HEK293T (cell line): ENCODE measurements at regions not wholly inside any gene's neighbourhood (a gene's known extent, or its start where the extent isn't known, plus 50 kb on each side); places are given as distances from the start of the nearest gene placed in this dataset.

Experiments used
- FOXK2 ChIP-seq: fragments of 450-650 bp; IDR thresholded peaks from 2 replicates; pipeline ENCODE4 v1.6.1; 2016; ENCODE audit warnings: mild to moderate bottlenecking
- L3MBTL2 ChIP-seq: fragments of 450-650 bp; conservative IDR thresholded peaks from 2 replicates; pipeline ENCODE4 v1.6.1; 2016; ENCODE audit warnings: mild to moderate bottlenecking

GRCh38 chr18:64330161-64330560 is 181.3 kb upstream of the LINC00305 start:
- TF ChIP-seq FOXK2, result no peak
- no peak for TF ChIP-seq L3MBTL2
